NCI-H128 (cell line): ENCODE measurements at regions not wholly inside any gene's neighbourhood (a gene's known extent, or its start where the extent isn't known, plus 50 kb on each side); places are given as distances from the start of the nearest gene placed in this dataset.
A peak's percentile ranks its signal among the peaks of the same experiment; 100 is the strongest.

Experiments
- DNase-seq: peaks from one replicate; lab custom pipeline; 2025; ENCODE audit not compliant: unreplicated experiment; lab: John Stamatoyannopoulos, UW

- no peak for DNase-seq
These were observed 273.1 kb downstream of the CLIC5 start for GRCh38 chr6:45742591-45742990.

DNA sequence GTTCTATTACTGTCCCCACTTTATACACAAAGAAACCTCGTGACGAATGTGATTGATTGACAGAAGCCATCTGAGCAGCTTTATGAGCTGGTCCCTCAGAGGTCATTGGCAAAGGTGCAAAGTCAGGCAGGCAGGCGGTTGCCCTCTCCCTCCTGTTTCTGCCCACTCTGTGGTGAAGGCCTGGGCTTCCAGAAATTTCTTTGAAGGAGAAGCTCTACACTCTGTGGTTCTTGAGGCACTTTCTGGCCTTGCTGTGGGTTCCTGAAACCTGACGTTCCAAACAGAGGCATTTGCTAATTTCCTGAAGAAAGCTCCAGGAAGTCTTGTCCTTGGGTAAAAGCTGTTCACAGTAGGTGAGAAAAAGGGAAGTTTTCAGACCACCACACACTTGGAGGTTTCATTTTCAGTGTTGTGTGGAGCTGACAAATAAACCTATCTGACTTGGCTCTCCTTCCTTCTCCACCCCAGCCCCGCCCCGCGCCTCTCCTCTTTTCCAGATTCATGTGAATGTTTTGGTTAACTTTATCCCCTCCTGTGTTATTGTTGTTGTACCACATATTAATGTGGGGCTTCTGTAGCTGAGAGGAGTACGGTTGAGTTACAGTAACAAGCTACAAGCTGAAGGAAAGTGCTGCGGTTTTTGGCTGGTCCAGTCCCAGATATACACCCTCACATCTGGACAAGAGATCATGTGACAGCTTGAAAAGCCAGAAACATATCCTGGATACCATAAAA is 274.1 kb downstream of the CLIC5 start:
- DNase-seq: no peak

DNA sequence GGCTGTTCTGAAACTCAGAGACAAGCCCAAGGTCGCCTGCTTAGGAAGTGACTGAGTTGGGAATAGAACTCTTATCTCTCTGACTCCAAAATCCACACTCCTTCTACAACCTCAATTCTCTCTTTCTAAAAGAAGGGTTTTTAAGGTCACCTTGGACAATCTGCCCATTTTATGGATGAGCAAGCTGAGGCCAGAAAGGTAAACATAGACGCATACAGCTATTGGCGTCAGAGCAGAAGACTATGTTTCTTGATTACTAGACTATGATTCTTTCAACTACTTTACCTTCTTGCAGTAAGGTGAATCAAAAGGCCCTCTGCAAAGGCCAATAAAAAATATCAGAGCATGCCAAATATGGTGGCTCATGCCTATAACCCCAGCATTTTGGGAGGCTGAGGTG is 276.6 kb downstream of the CLIC5 start:
- no peak for DNase-seq

DNA sequence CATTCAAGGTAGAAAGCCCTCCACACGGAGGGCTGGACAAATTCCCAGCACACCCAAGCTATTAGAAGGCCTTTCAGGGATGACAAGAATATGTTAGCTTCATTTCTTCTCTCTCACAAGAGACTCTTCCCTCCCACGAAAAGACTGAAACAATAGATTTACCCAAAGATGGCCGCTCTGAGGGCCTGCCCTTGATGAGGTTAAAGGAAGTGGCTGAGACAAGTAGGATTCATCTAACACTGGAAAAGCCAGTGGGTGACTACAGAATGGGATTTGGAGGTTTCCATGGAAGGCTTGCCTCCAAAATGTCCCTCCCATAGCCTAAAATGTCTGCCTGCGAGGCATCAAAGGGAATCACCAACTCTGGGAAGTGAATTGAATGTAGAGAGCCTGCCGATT is 277.6 kb downstream of the CLIC5 start:
- DNase-seq: no peak

DNA sequence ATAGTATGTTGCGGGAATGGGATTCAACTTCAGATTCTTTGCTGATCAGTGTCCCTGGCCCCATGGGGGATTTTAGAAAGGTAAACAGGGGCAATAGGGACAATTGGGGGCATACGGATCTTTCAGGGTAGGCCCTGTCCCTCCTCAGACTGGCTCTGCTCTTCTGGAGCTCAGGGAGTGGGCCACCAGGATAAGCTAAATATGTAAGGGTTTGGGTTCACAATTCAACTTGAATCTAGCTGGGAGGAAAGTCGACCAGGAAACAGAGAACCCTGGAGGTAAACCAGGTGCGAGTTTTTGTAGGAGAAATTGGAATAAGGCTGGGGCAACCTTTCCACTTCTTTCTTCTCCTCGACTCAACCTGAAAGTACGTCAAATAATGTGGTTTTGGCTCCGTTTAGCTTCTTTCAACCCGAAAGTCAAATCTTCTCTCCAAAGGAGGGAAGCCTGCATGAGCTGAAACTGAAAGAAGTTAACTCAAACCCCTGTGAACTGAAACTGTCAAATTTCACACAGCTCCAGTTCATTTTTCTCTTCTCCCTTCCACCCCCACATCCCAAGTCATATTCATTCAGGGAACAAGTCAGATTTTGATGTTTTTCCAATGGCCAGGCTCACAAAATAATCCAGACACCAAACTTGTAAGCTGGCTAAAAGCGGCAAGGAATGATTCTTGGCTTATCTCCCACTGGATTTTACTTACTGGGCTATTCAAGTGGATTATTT is 278.2 kb downstream of the CLIC5 start:
- no peak for DNase-seq

- DNase-seq: no peak
These were observed 279.5 kb downstream of the CLIC5 start for GRCh38 chr6:45736134-45736533.

- no peak for DNase-seq
These were observed 282.9 kb downstream of the CLIC5 start for GRCh38 chr6:45732731-45733130.

DNA sequence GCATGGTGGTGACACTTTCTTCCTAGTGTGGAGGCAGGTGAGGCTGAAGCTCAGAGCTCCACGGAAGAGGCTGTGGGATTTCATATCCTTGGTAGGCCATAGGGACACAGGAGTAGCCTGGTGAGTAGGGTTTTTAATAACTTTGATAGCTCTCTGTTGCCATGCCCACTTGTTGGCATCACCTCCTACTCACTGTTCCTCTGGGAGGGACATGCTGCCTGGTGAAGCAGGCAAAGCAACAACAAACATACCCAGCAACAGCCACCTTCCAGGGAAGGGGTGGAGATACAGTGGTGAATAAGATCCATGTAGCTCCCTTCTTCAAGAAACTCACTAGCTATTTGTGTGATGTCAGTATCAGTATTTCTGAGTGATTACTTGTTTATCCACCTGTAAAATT is 285.4 kb downstream of the CLIC5 start:
- DNase-seq: no peak

GRCh38 chr6:45728674-45729073 is 287.0 kb downstream of the CLIC5 start:
- DNase-seq: no peak

DNA sequence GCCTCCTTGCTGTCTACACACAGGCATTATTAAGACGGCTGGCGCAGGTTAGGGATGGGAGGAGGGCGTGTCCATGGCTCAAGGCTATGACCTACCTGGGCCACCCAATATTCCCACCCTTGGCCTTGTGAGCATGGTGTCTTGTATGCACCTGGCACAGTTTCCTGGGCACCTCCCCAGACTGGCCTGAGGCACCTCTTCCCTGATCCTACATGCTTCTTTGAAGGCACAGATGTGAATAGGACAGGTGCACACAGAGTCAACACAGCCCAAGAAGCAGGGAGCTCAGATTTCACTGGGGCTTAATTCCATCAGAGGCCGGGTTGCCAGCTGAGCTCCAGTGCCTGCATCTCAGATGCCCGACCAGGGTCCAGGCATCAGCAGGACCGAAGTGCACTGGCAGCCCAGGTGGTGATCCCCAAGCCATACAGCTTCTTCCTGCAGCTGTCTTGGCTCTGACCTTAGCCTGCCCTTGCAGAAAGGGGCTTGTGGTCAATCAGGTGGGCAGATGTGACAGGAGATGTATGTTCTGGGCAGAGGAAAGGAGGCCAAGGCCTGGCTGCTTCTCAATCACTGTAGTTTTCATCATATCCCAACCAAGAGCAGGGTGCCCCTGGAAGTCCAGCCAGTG is 287.7 kb downstream of the CLIC5 start:
- no peak for DNase-seq

DNA sequence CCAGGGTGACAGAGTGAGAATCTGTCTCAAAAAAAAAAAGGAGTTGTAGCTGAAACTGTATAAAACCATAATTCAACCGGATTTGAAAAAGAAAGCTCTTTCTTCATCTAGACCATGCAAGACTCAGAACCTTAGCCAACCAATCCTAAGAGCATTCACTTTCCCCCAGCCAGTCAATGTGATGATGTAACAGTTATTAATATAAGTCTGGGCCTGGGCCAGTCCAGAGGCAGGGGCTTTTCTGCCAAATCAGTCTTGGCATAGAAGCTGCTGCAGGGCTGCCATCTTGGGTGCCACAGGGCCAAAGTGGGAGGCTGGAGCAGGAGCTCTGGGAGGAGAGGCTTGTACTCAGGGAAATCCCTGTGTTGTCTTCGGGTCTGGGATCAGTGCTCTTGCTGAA is 288.4 kb downstream of the CLIC5 start:
- DNase-seq: no peak

GRCh38 chr6:45726444-45726843 is 289.2 kb downstream of the CLIC5 start:
- DNase-seq: no peak

- DNase-seq: no peak
These were observed 291.1 kb downstream of the CLIC5 start for GRCh38 chr6:45724511-45724910.

GRCh38 chr6:45724027-45724426 is 291.6 kb downstream of the CLIC5 start:
- no peak for DNase-seq

- no peak for DNase-seq
These were observed 292.8 kb downstream of the CLIC5 start for GRCh38 chr6:45722876-45723275.

DNA sequence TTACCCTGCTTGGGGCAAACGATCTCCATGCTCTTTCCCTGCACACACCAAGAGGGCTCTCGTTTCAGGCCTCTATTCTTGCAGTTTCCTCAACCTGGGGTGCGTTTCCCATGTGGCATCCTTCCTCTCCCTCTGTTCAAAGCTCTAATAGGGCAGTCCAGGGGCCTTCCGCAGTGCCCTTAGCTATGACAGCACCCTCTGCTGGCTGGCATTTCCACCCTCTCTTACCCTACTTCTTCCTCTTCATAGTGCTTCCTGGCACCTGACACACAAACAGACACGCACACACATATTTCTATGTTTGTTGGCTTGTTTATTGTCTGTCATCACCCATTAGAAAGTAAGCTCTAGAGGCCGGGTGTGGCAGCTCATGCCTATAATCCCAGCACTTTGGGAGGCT is 294.0 kb downstream of the CLIC5 start:
- no peak for DNase-seq

DNA sequence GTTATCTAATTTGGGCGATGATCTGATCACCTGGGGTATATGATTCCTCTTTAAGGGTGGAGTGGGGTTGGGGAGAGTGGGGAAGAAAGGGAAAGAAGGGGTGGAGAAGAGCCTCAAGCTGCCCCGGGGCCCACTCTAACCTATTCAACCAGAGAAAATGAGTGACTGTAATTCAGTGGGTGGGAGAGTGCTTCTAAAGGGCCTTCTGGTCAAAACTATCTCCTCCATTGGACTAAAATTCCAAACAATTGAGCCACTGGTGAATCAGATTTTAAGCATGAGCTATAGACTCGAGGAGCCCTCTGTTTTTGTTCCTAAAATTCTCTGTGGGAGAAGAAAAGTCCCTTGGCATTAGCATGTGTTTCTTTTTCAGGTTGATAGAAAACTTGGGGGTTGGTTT is 296.8 kb downstream of the CLIC5 start:
- DNase-seq: no peak

DNA sequence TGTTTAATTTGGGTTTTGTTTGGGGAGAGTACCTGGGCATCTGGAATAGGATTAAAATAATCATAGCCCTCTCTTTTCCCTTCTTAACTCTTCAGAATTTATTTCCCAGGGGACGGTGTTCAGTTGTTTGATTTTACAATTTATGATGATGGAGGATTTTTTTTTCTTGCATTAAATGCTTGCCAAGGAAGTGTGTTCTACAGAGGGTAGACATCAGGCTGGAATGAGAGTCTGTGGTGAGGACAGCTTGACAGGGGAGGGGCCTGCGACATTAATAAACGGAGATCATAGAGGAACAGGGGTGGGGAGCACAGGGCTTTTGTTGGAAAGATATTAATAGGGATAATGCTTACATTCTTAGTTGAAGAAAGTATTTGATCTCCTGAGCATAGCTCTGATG is 297.5 kb downstream of the CLIC5 start:
- no peak for DNase-seq

DNA sequence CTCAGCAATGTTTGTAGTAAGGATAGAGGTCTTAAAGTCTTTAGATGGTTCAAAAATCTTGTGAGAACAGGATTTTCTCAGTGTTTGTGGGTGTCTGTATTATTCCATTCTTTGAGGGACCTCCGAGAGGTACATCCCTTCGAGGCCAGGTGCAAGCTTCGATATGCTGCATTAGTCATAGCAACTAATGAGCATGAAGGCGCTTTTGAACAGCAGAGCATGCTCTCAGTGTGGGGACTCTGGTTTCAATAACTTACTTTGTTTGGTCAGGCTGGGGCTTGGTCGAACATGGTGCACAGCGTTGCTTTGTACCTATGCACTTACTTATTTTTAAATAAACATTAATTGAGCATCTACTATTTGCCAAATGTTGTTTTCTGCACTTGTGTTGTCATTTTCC is 297.9 kb downstream of the CLIC5 start:
- DNase-seq: no peak

- DNase-seq: no peak
These were observed 298.6 kb downstream of the CLIC5 start for GRCh38 chr6:45717027-45717426.

- DNase-seq: no peak
These were observed 300.2 kb downstream of the CLIC5 start for GRCh38 chr6:45715508-45715803.

GRCh38 chr6:45714741-45715507 is 300.7 kb downstream of the CLIC5 start:
- peak; percentile 33 for DNase-seq
